Peyer's patch (tissue), 4 donors: ENCODE measurements at regions not wholly inside any gene's neighbourhood (a gene's known extent, or its start where the extent isn't known, plus 50 kb on each side); places are given as distances from the start of the nearest gene placed in this dataset.
A peak's percentile ranks its signal among the peaks of the same experiment; 100 is the strongest.

Experiments used
- DNase-seq, 3 donors: peaks; one replicate each; pipeline ENCODE4 v3.0.0-alpha.2; 2017 to 2019
- H3K27ac ChIP-seq, 4 donors: fragments of 200-600 bp; sonication (generic); one replicate each; pipeline ENCODE4 v1.5.1; 2016 to 2019
- H3K27me3 ChIP-seq, 2 donors: fragments of 200-600 bp; sonication (generic); one replicate each; pipeline ENCODE4 v1.5.1; 2019
- H3K36me3 ChIP-seq, 3 donors: fragments of 200-600 bp; sonication (generic); one replicate each; pipeline ENCODE4 v1.5.1; 2016 to 2019
- H3K4me1 ChIP-seq, 4 donors: fragments of 200-600 bp; sonication (generic); one replicate each; pipeline ENCODE4 v1.5.1; 2016 to 2019
- H3K4me3 ChIP-seq, 4 donors: fragments of 200-600 bp; sonication (generic); 1 replicate in 3 of 4; 2 replicates in 1 of 4; pipeline ENCODE4 v1.5.1; 2016 to 2019; ENCODE audit warnings: mild to moderate bottlenecking in 1 of 4
- H3K9me3 ChIP-seq, 4 donors: fragments of 200-600 bp; sonication (generic); one replicate each; pipeline ENCODE4 v1.5.1; 2016 to 2019; ENCODE audit warnings: mild to moderate bottlenecking in 1 of 4
- POLR2A ChIP-seq, 2 donors: fragments of 450-650 bp; IDR thresholded peaks; one replicate each; pipeline ENCODE4 v1.5.1; 2017; ENCODE audit warnings: antibody characterized with exemption in 2 of 2, mild to moderate bottlenecking in 2 of 2, moderate library complexity in 2 of 2
- TF ChIP-seq, protein P1 (sequence below), 6 experiments: fragments of 450-650 bp in 4 of 6; fragments of 200-600 bp in 2 of 6; sonication (generic) in 1 of 6; IDR thresholded peaks; one replicate each; pipeline ENCODE4 v1.5.1; 2017 to 2019; ENCODE audit warnings: antibody characterized with exemption in 6 of 6, mild to moderate bottlenecking in 3 of 6, moderate library complexity in 1 of 6

DNA sequence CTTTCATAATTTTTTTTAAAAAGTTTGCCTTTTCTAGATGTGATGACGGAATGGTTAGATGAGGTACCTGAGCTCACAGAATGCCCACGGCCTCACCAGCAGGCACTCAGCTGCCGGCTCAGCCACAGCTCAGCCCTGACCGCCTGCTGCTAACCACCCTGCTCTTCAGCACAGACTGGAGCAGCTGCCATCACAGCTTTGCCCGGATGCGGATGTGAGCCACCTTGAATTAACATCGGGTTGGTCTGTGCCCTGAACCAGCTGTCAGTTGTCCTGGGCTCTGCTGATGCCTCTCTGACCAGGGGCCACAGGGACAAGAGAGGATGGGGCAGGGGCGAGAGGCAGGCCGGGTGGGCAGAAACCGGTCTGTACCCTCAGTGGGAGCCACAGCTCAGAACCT lies 93.3 kb downstream of the HMX1 start:
- Histone ChIP-seq H3K4me3 (no peak overlapping the region), H3K27me3 (no peaks in the 10 kb centered on the region), H3K27ac (no peak overlapping the region), H3K9me3 (no peaks in the 10 kb centered on the region), H3K4me1 (no peaks in the 10 kb centered on the region), H3K36me3 (no peaks in the 10 kb centered on the region)
- no peak for DNase-seq
- no peak for TF ChIP-seq POLR2A (IDR thresholded peaks at IDR 0.05)
- TF ChIP-seq, protein P1, sequence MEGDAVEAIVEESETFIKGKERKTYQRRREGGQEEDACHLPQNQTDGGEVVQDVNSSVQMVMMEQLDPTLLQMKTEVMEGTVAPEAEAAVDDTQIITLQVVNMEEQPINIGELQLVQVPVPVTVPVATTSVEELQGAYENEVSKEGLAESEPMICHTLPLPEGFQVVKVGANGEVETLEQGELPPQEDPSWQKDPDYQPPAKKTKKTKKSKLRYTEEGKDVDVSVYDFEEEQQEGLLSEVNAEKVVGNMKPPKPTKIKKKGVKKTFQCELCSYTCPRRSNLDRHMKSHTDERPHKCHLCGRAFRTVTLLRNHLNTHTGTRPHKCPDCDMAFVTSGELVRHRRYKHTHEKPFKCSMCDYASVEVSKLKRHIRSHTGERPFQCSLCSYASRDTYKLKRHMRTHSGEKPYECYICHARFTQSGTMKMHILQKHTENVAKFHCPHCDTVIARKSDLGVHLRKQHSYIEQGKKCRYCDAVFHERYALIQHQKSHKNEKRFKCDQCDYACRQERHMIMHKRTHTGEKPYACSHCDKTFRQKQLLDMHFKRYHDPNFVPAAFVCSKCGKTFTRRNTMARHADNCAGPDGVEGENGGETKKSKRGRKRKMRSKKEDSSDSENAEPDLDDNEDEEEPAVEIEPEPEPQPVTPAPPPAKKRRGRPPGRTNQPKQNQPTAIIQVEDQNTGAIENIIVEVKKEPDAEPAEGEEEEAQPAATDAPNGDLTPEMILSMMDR (IDR thresholded peaks at IDR 0.05) = no peak

DNA sequence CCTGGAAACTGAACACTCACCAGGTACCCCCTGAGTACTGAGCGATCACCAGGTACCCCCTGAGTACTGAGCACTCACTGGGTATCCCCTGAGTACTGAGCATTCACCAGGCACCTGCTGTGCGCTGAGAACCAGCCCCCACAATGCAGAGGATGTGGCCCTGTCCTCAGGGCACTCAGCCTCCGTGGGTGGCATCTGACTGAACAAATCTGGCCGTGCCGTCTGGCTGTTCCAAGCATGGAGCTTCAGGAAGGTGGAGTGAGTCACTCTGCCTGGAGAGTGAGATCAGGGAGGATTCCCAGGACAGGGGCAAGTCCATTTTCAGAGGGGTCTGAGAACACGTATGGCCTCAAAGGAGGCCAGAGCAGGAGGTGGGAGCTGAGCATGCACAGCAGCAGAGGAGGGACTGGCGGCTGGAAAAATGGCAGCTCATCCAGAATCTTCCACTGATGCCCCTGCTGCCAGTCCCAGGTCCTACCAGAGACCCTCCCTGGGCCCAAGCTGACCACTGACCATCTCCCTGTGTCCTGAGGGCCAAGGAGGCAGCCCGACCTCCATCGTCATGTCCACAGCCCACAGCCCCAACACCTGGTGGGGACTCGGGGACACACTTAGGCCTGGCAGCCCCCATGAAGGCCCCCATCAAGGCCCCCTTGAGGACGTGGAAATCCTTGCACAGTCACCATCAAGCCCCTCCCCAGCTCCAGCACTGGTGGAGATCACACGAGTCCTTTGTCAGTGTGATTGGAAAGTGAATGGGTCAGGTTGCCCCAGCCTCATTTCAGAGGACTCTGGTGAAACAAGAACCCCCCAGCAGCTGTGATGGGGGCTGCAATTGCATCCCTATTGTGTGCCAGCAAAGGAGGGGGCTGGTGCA lies 94.1 kb downstream of the HMX1 start:
- Histone ChIP-seq H3K4me3 (no peak overlapping the region), H3K27me3 (no peaks in the 10 kb centered on the region), H3K27ac (no peak overlapping the region), H3K9me3 (no peaks in the 10 kb centered on the region), H3K4me1 (no peaks in the 10 kb centered on the region), H3K36me3 (no peaks in the 10 kb centered on the region)
- DNase-seq = no peak
- TF ChIP-seq, protein P1 (IDR thresholded peaks at IDR 0.05) = no peak
- no peak for TF ChIP-seq POLR2A (IDR thresholded peaks at IDR 0.05)

DNA sequence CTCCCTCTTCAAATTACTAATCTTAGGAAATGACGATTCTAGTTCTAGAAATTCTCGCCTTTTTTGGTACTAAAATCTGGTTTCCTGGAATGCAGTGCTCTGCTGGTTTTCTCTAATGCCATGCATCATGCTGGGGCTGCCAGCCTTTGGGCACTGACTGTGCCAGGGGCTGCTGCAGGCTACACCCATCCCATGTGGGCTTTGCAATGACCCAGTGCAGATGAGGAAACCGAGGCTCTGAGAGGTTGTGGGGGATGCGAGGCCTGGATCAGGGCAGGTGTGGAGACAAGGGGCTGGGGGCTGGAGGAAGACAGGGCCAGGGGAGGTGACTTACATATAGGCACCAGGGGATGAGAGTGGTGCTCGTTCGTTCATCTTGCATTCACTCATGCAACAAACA lies 95.3 kb downstream of the HMX1 start:
- Histone ChIP-seq H3K4me3 (no peak overlapping the region), H3K36me3 (no peaks in the 10 kb centered on the region), H3K27me3 (no peaks in the 10 kb centered on the region), H3K9me3 (no peaks in the 10 kb centered on the region), H3K4me1 (no peaks in the 10 kb centered on the region), H3K27ac (no peak overlapping the region)
- no peak for DNase-seq
- no peak for TF ChIP-seq POLR2A (IDR thresholded peaks at IDR 0.05)
- TF ChIP-seq, protein P1 (IDR thresholded peaks at IDR 0.05) = no peak

DNA sequence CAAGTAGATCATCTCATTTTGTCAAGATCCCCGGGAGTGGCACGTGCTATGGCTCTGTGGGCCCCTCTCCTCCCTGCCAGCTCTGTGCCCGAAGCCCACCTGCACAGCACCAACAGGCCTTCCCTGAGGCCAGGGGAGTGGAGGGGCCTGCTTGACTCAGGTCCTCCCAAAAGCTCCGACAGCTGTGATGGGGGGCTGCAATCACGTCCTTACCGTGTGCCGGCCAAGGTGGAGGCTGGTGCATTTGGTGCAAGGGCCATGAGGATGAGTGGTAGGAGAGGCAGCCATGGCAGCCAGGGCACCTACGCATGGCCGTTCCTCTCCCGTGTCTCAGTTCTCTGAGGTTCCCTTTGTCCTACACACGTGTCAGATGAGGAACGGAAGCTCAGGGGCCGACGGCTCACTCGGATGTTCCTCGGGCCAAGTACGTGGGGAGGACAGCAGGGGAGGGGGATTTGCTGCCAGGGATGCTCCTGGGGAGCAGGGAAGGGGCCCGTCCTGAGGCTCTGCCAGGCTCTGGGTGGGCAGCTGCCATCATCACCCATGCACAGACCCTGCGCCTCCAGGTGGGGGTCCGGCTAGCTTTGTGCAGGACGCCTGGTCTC lies 95.8 kb downstream of the HMX1 start:
- H3K36me3 ChIP-seq = no peaks in the 10 kb centered on the region
- peak in 1 of 3 donors; percentile 29 for DNase-seq
- H3K27me3 ChIP-seq = no peaks in the 10 kb centered on the region
- no peaks in the 10 kb centered on the region for H3K4me1 ChIP-seq
- TF ChIP-seq, protein P1 (IDR thresholded peaks at IDR 0.05) = no peak
- TF ChIP-seq POLR2A (IDR thresholded peaks at IDR 0.05) = no peak
- H3K9me3 ChIP-seq = no peaks in the 10 kb centered on the region
- H3K4me3 ChIP-seq = no peak overlapping the region
- no peak overlapping the region for H3K27ac ChIP-seq

DNA sequence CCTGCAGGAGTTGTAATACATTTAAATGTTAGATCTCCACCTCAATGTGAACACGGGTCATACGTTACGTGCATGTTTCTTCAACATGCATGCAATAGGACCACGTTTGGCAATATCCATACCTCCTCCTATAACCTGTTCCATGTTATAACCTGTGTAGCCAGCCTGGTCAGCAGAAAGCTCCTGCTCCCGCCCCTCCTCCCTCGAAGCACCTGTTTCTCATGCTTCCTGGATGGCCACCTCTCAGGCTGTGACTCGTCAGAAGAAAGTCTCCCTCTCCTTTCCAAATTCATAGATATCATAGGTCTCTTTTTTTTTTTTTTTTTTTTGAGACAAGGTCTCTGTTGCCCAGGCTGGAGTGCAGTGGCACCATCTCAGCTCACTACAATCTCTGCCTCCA lies 96.5 kb downstream of the HMX1 start:
- no peak for TF ChIP-seq POLR2A (IDR thresholded peaks at IDR 0.05)
- TF ChIP-seq, protein P1 (IDR thresholded peaks at IDR 0.05) = no peak
- Histone ChIP-seq H3K9me3 (no peaks in the 10 kb centered on the region), H3K27me3 (no peaks in the 10 kb centered on the region), H3K27ac (no peak overlapping the region), H3K4me1 (no peaks in the 10 kb centered on the region), H3K4me3 (no peak overlapping the region), H3K36me3 (no peaks in the 10 kb centered on the region)
- no peak for DNase-seq
